Ovary (tissue), 3 donors: ENCODE measurements at regions not wholly inside any gene's neighbourhood (a gene's known extent, or its start where the extent isn't known, plus 50 kb on each side); places are given as distances from the start of the nearest gene placed in this dataset.

ENCODE experiments used
- CTCF ChIP-seq, 3 donors: fragments of 450-650 bp in 2 of 3; fragments of 200-600 bp in 1 of 3; IDR thresholded peaks; one replicate each; pipeline versions ENCODE4 v1.5.1 to v1.8.0; 2016 to 2022; ENCODE audit warnings: antibody characterized with exemption in 3 of 3, mild to moderate bottlenecking in 1 of 3
- EP300 ChIP-seq: sonication (generic); formaldehyde crosslinking; IDR thresholded peaks from one replicate; pipeline ENCODE4 v1.6.1; 2017; ENCODE audit warnings: antibody characterized with exemption
- donor health status: DM: no; HTN: no; CAD: no.

DNA sequence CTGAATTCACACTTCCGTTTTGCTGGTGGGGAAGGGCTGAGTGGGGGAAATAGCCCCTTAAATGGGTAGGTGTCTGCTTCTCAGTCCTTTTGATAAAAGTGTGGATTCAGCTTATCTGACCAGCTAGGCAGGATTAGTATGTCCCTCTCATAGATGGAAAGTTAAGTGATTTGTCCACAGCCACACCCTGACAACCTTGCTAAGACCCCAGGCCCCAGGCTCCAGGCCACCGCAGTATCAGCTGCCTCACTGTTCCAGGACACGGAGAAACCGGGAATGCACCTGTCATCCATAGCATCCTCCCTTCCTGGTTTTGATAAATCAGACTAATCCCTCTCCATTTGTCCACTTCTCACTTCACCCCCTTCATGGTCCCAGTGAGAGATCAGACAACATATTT lies 197.7 kb downstream of the USP12 start:
- no peak for TF ChIP-seq CTCF (IDR thresholded peaks at IDR 0.05)
- TF ChIP-seq EP300: no peak
